Hepatocyte (in vitro differentiated cells): ENCODE measurements at regions not wholly inside any gene's neighbourhood (a gene's known extent, or its start where the extent isn't known, plus 50 kb on each side); places are given as distances from the start of the nearest gene placed in this dataset.

ENCODE experiments used
- CTCF ChIP-seq: fragments of 200-600 bp; sonication (generic); IDR thresholded peaks from 2 replicates; pipeline ENCODE4 v1.5.1; 2016; ENCODE audit warnings: antibody characterized with exemption, mild to moderate bottlenecking; ENCODE audit not compliant: poor library complexity
- EZH2 ChIP-seq: fragments of 200-600 bp; sonication (generic); IDR thresholded peaks from 2 replicates; pipeline ENCODE4 v1.6.1; 2016; ENCODE audit warnings: antibody characterized with exemption, mild to moderate bottlenecking, borderline replicate concordance

GRCh38 chr7:132652507-132652906, 76.2 kb upstream of the PLXNA4 start:
- TF ChIP-seq CTCF (no peak), EZH2 (no peak)
